Ishikawa (cell line): ENCODE measurements at regions not wholly inside any gene's neighbourhood (a gene's known extent, or its start where the extent isn't known, plus 50 kb on each side); places are given as distances from the start of the nearest gene placed in this dataset.

Experiments used
- CEBPB ChIP-seq: IDR thresholded peaks from 2 replicates; pipeline ENCODE4 v1.6.1; 2012
- CREB1 ChIP-seq: IDR thresholded peaks from 2 replicates; pipeline ENCODE4 v1.6.1; 2012; ENCODE audit warnings: low read depth
- EP300 ChIP-seq: IDR thresholded peaks from 2 replicates; pipeline ENCODE4 v1.6.1; 2012; ENCODE audit warnings: borderline replicate concordance
- FOXM1 ChIP-seq: IDR thresholded peaks from 2 replicates; pipeline ENCODE4 v1.6.1; 2012; ENCODE audit warnings: low read depth, borderline replicate concordance
- NFIC ChIP-seq: IDR thresholded peaks from 2 replicates; pipeline ENCODE4 v1.6.1; 2012
- RAD21 ChIP-seq: IDR thresholded peaks from 2 replicates; pipeline ENCODE4 v1.6.1; 2012; ENCODE audit warnings: low read depth
- TAF1 ChIP-seq: IDR thresholded peaks from 2 replicates; pipeline ENCODE4 v1.6.1; 2012; ENCODE audit warnings: low read depth, mild to moderate bottlenecking
- TCF12 ChIP-seq: IDR thresholded peaks from 2 replicates; pipeline ENCODE4 v1.6.1; 2012; ENCODE audit warnings: low read depth
- TEAD4 ChIP-seq: IDR thresholded peaks from 2 replicates; pipeline ENCODE4 v1.6.1; 2012
- ZBTB7A ChIP-seq: IDR thresholded peaks from 2 replicates; pipeline ENCODE4 v1.6.1; 2012; ENCODE audit warnings: low read depth
- TF ChIP-seq, protein P1 (sequence below): IDR thresholded peaks from 2 replicates; pipeline ENCODE4 v1.6.1; 2012
- TF ChIP-seq, protein P2 (sequence below): IDR thresholded peaks from 2 replicates; pipeline ENCODE4 v1.6.1; 2012
- TF ChIP-seq, protein P3 (sequence below): IDR thresholded peaks from 2 replicates; pipeline ENCODE4 v1.6.1; 2012; ENCODE audit warnings: low read depth, mild to moderate bottlenecking

DNA sequence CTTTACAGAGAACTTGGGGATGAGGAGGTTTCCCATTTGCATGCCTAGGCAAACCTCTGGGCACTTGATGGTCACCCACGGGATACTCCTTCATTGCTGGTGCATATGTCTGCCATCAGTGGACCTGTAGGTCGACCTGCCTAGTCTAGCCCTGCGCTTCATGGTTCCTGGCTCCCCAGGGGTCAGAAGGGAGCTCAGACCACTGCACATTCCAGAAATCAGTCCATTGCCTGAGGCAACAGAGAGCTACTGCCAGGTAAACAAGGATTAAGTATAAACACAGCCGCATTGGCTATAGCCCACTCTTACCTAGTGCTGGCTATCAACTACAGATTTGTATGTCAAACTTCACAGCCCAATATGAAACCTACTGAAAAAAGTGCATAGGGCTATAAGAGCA lies 476.4 kb downstream of the SOX5 start:
- TF ChIP-seq, protein P1, sequence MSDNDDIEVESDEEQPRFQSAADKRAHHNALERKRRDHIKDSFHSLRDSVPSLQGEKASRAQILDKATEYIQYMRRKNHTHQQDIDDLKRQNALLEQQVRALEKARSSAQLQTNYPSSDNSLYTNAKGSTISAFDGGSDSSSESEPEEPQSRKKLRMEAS: no peak
- TF ChIP-seq EP300 (no peak), ZBTB7A (no peak), FOXM1 (no peak), CEBPB (no peak), CREB1 (no peak), TEAD4 (no peak), RAD21 (no peak), TAF1 (no peak), TCF12 (no peak), NFIC (no peak)
- TF ChIP-seq, protein P2, sequence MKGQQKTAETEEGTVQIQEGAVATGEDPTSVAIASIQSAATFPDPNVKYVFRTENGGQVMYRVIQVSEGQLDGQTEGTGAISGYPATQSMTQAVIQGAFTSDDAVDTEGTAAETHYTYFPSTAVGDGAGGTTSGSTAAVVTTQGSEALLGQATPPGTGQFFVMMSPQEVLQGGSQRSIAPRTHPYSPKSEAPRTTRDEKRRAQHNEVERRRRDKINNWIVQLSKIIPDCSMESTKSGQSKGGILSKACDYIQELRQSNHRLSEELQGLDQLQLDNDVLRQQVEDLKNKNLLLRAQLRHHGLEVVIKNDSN: no peak
- TF ChIP-seq, protein P3, sequence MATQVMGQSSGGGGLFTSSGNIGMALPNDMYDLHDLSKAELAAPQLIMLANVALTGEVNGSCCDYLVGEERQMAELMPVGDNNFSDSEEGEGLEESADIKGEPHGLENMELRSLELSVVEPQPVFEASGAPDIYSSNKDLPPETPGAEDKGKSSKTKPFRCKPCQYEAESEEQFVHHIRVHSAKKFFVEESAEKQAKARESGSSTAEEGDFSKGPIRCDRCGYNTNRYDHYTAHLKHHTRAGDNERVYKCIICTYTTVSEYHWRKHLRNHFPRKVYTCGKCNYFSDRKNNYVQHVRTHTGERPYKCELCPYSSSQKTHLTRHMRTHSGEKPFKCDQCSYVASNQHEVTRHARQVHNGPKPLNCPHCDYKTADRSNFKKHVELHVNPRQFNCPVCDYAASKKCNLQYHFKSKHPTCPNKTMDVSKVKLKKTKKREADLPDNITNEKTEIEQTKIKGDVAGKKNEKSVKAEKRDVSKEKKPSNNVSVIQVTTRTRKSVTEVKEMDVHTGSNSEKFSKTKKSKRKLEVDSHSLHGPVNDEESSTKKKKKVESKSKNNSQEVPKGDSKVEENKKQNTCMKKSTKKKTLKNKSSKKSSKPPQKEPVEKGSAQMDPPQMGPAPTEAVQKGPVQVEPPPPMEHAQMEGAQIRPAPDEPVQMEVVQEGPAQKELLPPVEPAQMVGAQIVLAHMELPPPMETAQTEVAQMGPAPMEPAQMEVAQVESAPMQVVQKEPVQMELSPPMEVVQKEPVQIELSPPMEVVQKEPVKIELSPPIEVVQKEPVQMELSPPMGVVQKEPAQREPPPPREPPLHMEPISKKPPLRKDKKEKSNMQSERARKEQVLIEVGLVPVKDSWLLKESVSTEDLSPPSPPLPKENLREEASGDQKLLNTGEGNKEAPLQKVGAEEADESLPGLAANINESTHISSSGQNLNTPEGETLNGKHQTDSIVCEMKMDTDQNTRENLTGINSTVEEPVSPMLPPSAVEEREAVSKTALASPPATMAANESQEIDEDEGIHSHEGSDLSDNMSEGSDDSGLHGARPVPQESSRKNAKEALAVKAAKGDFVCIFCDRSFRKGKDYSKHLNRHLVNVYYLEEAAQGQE: no peak
